Fibroblast of the aortic adventitia (primary cell): ENCODE measurements at regions not wholly inside any gene's neighbourhood (a gene's known extent, or its start where the extent isn't known, plus 50 kb on each side); places are given as distances from the start of the nearest gene placed in this dataset.

ENCODE experiments used
- DNase-seq: peaks from one replicate; pipeline ENCODE4 v3.0.0-alpha.2; 2010; ENCODE audit warnings: low read depth
- H3K4me3 ChIP-seq: 2 replicates; pipeline ENCODE4 v1.5.1; 2011; ENCODE audit warnings: low read depth, mild to moderate bottlenecking, control low read depth, low read length, moderate library complexity
- TF ChIP-seq, protein P1 (sequence below): IDR thresholded peaks from 2 replicates; pipeline ENCODE4 v1.5.1; 2011; ENCODE audit warnings: mild to moderate bottlenecking, low read length, control low read depth, inconsistent platforms; ENCODE audit not compliant: insufficient read depth

DNA sequence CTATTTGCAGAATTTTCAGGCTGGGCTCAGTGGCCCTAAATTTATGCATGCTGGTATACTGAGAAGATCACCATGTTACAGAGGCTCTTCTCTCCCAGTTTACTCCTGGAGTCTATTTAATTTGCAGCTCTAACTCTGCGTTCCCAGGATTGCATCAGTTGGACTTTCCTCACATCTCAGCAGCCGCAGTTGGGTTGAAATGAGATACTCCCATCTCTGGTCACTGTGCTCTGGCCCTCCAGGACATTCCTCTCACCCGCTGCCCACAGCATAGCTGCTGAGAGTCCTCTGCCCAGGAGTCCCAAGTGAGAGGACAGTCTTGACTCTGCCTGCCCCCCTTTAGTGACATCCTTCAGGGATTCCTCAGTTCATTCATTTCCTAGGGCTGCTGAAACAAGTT lies 150.9 kb downstream of the LACC1 start:
- H3K4me3 ChIP-seq: no peak overlapping the region
- TF ChIP-seq, protein P1, sequence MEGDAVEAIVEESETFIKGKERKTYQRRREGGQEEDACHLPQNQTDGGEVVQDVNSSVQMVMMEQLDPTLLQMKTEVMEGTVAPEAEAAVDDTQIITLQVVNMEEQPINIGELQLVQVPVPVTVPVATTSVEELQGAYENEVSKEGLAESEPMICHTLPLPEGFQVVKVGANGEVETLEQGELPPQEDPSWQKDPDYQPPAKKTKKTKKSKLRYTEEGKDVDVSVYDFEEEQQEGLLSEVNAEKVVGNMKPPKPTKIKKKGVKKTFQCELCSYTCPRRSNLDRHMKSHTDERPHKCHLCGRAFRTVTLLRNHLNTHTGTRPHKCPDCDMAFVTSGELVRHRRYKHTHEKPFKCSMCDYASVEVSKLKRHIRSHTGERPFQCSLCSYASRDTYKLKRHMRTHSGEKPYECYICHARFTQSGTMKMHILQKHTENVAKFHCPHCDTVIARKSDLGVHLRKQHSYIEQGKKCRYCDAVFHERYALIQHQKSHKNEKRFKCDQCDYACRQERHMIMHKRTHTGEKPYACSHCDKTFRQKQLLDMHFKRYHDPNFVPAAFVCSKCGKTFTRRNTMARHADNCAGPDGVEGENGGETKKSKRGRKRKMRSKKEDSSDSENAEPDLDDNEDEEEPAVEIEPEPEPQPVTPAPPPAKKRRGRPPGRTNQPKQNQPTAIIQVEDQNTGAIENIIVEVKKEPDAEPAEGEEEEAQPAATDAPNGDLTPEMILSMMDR: no peak

DNA sequence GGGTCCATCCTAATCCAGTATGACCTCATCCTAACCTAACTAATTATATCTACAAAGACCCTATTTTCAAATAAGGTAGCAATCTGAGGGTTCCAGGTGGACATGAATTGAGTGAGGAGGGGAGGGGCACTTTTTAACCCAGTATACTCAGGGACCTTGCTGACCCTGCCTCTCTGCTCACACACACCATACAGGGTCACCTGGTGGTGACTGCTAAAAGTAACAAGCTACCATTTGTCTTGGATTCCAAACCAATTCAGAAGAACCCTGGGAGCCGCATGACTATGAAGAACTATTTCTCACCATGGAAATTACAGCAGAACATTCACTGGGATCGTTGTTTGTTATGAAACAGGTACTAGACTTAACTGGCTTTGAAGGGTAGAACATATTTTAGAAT lies 151.9 kb downstream of the LACC1 start:
- no peak overlapping the region for H3K4me3 ChIP-seq

More for the DNA sequence above, 150.9 kb downstream of the LACC1 start:
- DNase-seq: peak; percentile 21

DNA sequence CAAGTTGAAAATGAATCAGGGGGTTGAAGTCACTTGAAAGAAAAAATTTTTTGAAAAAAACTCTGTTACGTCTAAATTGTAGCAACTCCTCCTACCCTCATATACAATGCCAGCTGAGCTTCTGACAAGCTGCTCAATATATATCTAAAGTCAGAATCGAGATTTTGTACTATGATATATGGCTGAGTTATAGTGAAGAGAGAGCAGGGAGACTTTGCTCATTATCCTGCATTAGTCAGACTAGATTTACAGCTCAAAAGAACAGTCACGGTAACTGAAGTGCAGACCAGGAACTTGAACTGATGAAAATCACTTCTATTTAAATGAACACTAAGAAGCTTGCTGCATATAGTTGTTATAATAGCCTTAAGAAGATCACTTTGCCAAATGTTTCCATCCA lies 153.1 kb downstream of the LACC1 start:
- no peak for DNase-seq
- no peak overlapping the region for H3K4me3 ChIP-seq
- TF ChIP-seq, protein P1: no peak

More for the DNA sequence above, 151.9 kb downstream of the LACC1 start:
- TF ChIP-seq, protein P1: no peak
- no peak for DNase-seq

DNA sequence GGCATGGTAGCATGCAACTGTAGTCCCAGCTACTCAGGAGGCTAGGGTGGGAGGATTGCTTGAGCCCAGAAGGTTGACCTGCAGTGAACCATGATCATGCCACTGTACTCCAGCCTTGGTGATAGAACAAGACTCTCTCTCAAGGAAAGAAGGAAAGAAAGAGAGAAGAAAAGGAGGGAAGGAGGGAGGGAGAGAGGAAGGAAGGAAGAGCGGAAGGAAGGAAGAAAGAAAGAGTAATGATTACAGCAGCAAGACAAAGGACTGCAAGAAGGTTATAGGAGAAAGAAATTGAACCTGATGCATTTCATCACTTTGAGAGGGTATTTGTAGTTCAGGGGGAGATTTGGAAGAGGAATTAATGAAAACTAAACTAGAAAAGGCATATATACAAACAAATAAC lies 155.7 kb downstream of the LACC1 start:
- TF ChIP-seq, protein P1: no peak
- no peak for DNase-seq
- no peak overlapping the region for H3K4me3 ChIP-seq

DNA sequence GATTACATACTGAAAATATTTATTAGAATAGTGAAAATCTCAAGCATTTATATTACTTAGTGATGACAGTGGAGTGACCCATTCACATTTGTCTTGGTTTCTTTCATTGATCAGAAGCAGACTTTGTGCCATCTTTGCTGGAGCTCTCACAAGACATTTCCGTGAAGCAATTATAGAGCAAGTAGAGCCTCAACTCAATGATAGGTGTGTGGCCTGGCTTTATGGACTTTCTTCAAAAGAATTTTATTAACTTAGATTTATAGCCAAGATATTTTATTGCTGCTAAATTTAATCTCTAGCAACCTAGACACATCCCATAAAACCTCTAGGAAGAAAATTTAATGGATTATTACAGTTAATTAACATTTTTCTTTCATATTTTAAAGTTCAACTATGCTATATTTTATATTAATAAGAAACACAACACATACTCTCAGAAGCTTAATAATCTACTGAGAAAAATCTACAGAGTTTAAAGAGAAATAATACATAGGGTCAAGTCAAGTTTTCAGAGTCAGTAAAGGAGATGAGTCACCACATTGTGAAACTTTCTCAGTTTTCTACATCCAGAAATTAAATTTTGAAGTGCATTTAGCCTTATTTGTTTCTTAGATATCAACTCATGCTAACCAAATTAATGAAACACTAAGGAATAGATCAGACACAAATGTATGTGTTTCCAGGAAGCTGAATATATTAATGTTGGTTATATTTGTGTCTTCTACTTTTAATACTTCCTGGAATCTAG lies 160.5 kb downstream of the LACC1 start:
- TF ChIP-seq, protein P1: no peak

DNA sequence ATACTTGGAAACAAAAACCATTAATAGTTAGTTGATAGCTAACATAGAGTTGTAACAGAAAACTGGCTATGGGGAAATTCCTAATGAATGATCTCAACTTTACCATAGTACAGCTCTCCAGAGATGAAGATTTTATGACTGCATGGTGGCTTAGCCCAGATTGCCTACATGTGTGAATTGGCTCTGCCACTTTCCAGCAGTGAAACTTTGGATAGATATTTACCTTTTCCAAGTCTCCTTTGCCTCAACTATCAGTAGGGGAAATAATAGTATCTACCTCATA lies 161.1 kb downstream of the LACC1 start:
- TF ChIP-seq, protein P1: no peak
- DNase-seq: peak; percentile 52
- no peak overlapping the region for H3K4me3 ChIP-seq

More for the DNA sequence above, 160.5 kb downstream of the LACC1 start:
- no peak overlapping the region for H3K4me3 ChIP-seq
- DNase-seq: peak; percentile 68
